Skin of body (tissue), 1 donor: ENCODE measurements at regions not wholly inside any gene's neighbourhood (a gene's known extent, or its start where the extent isn't known, plus 50 kb on each side); places are given as distances from the start of the nearest gene placed in this dataset.
A peak's percentile ranks its signal among the peaks of the same experiment; 100 is the strongest.
"Not testable (repeated sequence)": the region's sequence is repeated elsewhere in the genome, so short reads cannot be mapped to it uniquely, and the experiment has no call there.

Source experiments
- DNase-seq: peaks from one replicate; lab custom pipeline; 2025; lab: John Stamatoyannopoulos, UW

DNA sequence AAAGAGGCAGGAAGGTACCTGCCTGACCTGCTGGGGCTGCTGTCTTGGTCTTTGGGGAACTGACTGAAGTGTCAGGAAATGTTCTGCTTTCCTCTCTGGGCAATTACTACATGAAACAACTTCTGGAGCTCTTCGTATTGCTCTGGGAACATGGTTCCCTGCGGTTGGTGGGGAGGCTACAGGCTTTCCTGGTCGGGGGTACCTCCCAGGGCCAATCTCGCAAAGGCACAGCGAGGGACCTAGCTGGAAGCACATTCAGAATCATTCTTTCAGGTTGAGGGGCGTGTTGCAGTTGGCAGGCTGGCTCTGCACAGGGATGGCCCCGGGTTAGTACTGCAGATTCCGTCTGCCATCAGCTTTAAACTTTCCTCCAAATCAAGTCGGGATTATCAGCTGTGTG is 88.9 kb upstream of the RANBP3L start:
- no peak for DNase-seq

DNA sequence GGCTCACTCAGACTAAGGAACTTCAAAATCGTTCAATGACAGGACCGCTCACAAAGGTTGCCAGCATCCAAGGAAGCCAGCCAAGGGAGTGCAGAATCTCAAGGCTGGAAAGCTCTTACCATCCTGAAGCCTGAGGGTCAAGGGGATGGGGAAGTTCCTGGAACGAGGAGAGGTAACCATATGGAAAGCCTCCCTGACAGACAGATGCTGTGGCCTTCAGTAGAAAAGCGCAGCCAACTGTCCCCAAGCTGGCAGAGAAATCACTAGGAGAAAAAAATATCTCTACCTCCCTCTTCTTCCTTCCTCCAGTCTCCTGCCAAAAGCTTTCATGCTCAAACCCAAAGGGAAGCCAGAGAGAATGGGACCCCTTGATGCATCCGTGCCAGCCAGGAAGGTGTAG is 90.5 kb upstream of the RANBP3L start:
- no peak for DNase-seq

GRCh38 chr5:36392818-36393217 is 91.1 kb upstream of the RANBP3L start:
- DNase-seq = no peak

GRCh38 chr5:36393656-36394428 is 92.1 kb upstream of the RANBP3L start:
- no peak for DNase-seq

GRCh38 chr5:36395260-36395659 is 93.6 kb upstream of the RANBP3L start:
- DNase-seq = no peak

DNA sequence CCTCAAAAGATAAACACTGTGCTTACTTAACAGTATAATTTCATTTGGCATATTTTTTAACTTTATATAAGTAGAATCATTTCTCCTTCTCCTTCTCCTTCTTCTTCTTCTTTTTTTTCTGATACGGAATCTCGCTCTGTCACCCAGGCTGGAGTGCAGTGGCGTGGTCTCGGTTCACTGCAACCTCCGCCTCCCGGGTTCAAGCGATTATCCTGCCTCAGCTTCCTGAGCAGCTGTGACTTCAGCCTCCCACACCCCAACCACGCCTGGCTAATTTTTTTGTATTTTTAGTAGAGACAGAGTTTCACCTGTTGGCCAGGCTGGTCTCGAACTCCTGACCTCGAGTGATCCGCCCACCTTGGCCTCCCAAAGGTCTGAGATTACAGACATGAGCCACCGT is 94.2 kb upstream of the RANBP3L start:
- not testable (repeated sequence) for DNase-seq

GRCh38 chr5:36396640-36397039 is 94.9 kb upstream of the RANBP3L start:
- DNase-seq = no peak

GRCh38 chr5:36397901-36398536 is 96.3 kb upstream of the RANBP3L start:
- peak; percentile 7 for DNase-seq

- DNase-seq = no peak
Measured at GRCh38 chr5:36402512-36402906, 100.8 kb upstream of the RANBP3L start.

DNA sequence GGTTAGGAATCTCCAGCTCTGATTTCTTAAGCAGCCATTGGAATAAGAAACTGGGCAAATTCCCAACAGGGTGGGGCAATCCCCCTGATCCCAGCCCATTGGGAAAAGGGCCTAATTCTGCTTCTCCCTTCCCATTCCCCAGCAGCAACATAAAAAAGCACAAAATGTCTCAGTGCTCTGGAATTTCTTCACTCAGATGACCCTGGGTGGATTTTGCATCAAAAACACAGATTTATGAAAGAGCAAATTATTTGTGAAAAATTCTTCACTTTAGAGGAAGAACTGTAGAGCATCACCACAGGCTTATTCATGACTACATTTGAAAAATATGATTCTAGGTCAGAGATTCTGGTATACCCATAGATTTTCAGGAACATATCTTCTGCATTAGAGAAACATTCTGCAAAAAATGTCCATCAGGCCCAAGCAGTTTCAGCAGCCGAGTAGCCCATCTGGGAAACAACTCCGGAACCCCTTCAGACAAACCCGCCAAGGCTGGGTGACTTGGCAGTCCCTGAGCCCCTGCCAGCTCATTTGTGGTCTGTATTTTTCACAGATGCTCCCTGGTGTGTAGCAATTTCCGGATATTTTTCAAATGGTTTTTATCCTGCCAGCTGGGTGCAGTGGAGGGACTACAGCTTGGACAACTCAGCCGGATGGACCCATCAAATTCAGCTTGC is 102.1 kb upstream of the RANBP3L start:
- peak; percentile 2 for DNase-seq

- no peak for DNase-seq
Measured at GRCh38 chr5:36406023-36406422, 104.3 kb upstream of the RANBP3L start.

- no peak for DNase-seq
Measured at GRCh38 chr5:36407396-36407795, 105.7 kb upstream of the RANBP3L start.

DNA sequence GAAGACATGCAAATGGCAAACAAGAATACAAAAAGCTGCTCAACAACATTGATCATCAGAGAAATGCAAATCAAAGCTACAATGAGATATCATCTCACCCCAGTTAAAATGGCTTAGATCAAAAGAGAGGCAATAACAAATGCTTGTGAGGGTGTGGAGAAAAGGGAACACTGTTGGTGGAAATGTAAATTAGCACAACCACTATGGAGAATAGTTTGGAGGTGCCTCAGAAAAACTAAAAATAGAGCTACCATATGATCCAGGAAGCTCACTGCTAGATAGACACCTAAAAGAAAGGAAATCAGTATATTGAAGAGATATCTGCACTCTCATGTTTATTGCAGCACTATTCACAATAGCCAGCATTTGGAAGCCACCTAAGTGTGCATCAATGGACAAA is 108.0 kb upstream of the RANBP3L start:
- not testable (repeated sequence) for DNase-seq

- not testable (repeated sequence) for DNase-seq
Measured at GRCh38 chr5:36410672-36411071, 109.0 kb upstream of the RANBP3L start.

- peak; percentile 38 for DNase-seq
Measured at GRCh38 chr5:36414869-36415282, 113.2 kb upstream of the RANBP3L start.

GRCh38 chr5:36416605-36417004 is 114.9 kb upstream of the RANBP3L start:
- no peak for DNase-seq

DNA sequence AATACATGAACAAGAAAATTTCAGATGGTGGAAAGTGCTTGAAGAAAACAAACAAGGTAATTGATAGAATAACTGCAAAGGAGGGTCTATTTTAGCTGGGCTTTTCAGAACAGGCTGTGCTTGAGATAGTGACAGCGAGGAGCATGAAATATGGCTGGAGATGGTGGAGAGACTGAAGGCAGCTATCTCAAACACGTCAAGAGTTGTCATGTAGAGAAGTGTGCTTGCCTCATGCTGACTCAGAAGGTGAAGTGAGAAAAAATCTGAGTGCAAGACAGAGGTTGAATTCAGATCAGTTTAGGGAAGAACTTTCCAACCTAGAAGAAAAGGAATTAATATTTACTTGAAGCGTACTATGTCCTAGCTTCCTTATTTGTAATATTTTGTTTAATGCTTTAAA is 115.5 kb upstream of the RANBP3L start:
- DNase-seq = no peak

- no peak for DNase-seq
Measured at GRCh38 chr5:36417668-36418067, 116.0 kb upstream of the RANBP3L start.

DNA sequence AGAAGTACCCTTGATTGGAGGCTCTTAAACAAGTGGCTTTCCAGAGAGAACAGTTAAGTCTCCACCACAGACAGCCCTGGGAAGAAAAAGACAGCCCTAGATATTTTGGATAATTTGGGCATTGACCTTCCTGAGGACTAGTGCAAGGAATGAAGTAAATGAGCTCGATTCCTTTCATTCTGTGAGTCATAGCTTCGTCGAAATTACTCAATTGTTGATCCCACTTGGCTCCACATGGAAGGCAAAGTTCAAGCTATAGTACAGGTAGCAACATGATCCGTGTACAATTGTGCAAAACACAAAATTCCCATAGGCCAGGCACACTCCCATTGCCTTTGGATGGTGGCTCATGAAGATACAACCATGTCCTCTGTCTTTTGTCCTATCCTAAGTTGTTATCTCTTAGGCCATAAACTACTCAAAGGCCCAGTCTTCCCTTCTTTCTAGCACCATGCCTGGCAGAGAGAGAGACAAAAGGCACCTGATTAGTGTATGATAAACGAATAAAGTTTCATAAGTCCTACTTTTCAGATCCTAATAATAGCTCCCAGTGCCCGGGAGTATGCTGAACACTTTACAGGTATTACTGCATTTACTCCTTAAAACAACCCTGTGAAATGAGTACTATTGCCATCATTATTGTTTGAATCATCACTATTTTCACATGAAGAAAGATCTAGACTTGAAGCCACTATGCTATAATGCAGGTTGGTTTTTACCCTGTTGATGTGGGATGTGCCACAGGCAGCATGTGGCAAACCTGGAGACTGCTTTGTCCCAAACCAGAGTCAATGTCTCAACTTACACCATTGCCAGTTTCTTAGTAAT is 116.7 kb upstream of the RANBP3L start:
- no peak for DNase-seq

- no peak for DNase-seq
Measured at GRCh38 chr5:36421256-36421655, 119.6 kb upstream of the RANBP3L start.

DNA sequence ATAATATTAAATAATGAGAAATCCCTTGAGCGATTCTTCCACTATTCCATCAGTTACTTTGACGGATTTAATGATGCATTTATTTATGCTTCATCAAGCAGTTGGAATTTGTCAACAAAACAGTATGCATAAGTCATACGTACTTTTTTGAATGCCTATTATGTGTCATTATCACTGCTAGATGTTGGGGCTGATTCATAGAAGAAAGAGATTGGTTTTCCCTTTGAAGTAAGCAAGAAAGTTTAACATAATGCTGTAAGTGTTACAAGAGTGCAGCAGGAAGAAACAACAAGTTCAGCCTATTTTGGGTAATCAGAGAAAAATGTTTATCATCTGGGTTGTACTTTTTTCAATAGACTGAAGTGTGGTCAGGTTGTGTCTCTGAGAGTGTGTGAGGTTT is 121.2 kb upstream of the RANBP3L start:
- no peak for DNase-seq
